ENCODE measurements at regions not wholly inside any gene's neighbourhood (a gene's known extent, or its start where the extent isn't known, plus 50 kb on each side); places are given as distances from the start of the nearest gene placed in this dataset.

DNA sequence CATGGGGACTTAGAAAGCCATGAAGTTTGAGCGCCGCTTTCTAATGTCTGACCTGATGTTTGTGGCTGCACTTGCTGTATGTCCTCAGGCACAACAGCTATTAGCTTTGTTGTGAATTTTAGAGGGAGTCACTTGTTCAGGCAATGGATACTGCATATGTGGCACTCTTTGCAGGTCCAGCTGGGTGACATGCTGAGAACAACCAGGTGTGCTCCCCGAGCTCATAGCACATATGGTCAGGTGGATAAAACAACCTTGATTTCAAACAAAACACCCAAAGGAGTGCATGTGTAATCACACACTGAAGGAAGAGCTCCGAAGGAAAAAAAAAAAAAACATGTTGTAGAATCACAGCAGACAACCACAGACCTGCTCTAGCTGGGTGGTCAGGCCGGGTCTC, 178.6 kb downstream of the BACH1 start:
- H2BK12ac ChIP-seq (ENCODE audit: insufficient read length, low read depth, low read length) = no peak overlapping the region
- no peak overlapping the region for H4K8ac ChIP-seq (replicated peaks; ENCODE audit: insufficient read length, low read depth, low read length)
- H3K9ac ChIP-seq (ENCODE audit: extremely low read depth, insufficient read length, low read length) = no peak overlapping the region
- no peak overlapping the region for H3K4me2 ChIP-seq (ENCODE audit: insufficient read depth, insufficient read length, low read length)
- no peak overlapping the region for H2BK120ac ChIP-seq (ENCODE audit: low read depth, low read length, poor library complexity, severe bottlenecking)
- no peaks in the 10 kb centered on the region for H3K23me2 ChIP-seq (ENCODE audit: insufficient read length, low read depth, low read length, poor library complexity, severe bottlenecking)
- TF ChIP-seq, protein P1, sequence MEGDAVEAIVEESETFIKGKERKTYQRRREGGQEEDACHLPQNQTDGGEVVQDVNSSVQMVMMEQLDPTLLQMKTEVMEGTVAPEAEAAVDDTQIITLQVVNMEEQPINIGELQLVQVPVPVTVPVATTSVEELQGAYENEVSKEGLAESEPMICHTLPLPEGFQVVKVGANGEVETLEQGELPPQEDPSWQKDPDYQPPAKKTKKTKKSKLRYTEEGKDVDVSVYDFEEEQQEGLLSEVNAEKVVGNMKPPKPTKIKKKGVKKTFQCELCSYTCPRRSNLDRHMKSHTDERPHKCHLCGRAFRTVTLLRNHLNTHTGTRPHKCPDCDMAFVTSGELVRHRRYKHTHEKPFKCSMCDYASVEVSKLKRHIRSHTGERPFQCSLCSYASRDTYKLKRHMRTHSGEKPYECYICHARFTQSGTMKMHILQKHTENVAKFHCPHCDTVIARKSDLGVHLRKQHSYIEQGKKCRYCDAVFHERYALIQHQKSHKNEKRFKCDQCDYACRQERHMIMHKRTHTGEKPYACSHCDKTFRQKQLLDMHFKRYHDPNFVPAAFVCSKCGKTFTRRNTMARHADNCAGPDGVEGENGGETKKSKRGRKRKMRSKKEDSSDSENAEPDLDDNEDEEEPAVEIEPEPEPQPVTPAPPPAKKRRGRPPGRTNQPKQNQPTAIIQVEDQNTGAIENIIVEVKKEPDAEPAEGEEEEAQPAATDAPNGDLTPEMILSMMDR (conservative IDR thresholded peaks at IDR 0.05) = no peak
- no peak overlapping the region for H3K18ac ChIP-seq (ENCODE audit: insufficient read length, low read depth, low read length)
- H3T11ph ChIP-seq (ENCODE audit: low read length) = no peak overlapping the region
- no peak overlapping the region for H4K5ac ChIP-seq (ENCODE audit: insufficient read length, low read depth, low read length)
- Mint-ChIP-seq H3K27ac (peak overlapping the region in 1 of 3 experiments; percentile 1; a peak in 1 of 7 replicates), H3K27me3 (ENCODE audit: low read depth) (0 out of 2 replicates have a peak, but pooled peaks cover 2% of the 10 kb centered on the region), H3K36me3 (ENCODE audit: insufficient read depth in 1 of 3, low read depth in 3 of 3) (no peaks in the 10 kb centered on the region; a peak in 2 of 7 replicates), H3K4me3 (no peak overlapping the region), H3K9me3 (no peaks in the 10 kb centered on the region), H3K4me1 (peaks cover 4 to 5% of the 10 kb centered on the region in 2 experiments)
- H2BK20ac ChIP-seq (ENCODE audit: low read depth, low read length, poor library complexity, severe bottlenecking) = no peak overlapping the region
- no CpG with 5 or more reads among the region's 5 CpGs for WGBS (ENCODE audit: extremely low coverage, insufficient read length, low lambda C conversion rate)
- no peaks in the 10 kb centered on the region for H3K9me3 ChIP-seq (ENCODE audit: control insufficient read depth, low read depth, low read length)
- H3K56ac ChIP-seq (ENCODE audit: insufficient read length, low read depth, low read length) = no peak overlapping the region
- no peak overlapping the region for H2BK15ac ChIP-seq (ENCODE audit: low read depth, low read length)
- H4K20me1 ChIP-seq (ENCODE audit: control insufficient read depth, insufficient read depth, insufficient read length) = no peaks in the 10 kb centered on the region
- no peak overlapping the region for H2AK5ac ChIP-seq (ENCODE audit: insufficient read length, low read length)
- no peak overlapping the region for H3K4ac ChIP-seq (ENCODE audit: low read depth, low read length)
- DNase-seq = no peak
- H3K23ac ChIP-seq (ENCODE audit: insufficient read length, low read depth, low read length) = no peak overlapping the region
- no peak overlapping the region for H3K14ac ChIP-seq (ENCODE audit: insufficient read depth, low read length)
- no peak overlapping the region for H3K27ac ChIP-seq (ENCODE audit: insufficient read length, low read depth, low read length)
- no peaks in the 10 kb centered on the region for H3K79me2 ChIP-seq (ENCODE audit: insufficient read depth, low read length)
- H2AFZ ChIP-seq (ENCODE audit: low read length) = no peak overlapping the region
- H2BK5ac ChIP-seq (ENCODE audit: insufficient read length, low read length) = no peak overlapping the region
- no peaks in the 10 kb centered on the region for H3K79me1 ChIP-seq (ENCODE audit: insufficient read depth, low read depth, low read length, poor library complexity, severe bottlenecking)
- no peaks in the 10 kb centered on the region for H3K27me3 ChIP-seq (ENCODE audit: insufficient read depth, low read length)
- no peaks in the 10 kb centered on the region for H3K4me1 ChIP-seq (ENCODE audit: insufficient read depth, low read length)
- no peak overlapping the region for H4K91ac ChIP-seq (ENCODE audit: insufficient read length, low read depth, low read length)
